T-helper 1 cell treated with Interleukin-12 subunit alpha and Interleukin-12 subunit beta and Interleukin-4 antibody, amounts not matched to agents 30 μg/mL and 1 μg/mL, for 36 hours (primary cell): ENCODE measurements at regions not wholly inside any gene's neighbourhood (a gene's known extent, or its start where the extent isn't known, plus 50 kb on each side); places are given as distances from the start of the nearest gene placed in this dataset.

Experiments used
- H3K27ac Mint-ChIP-seq: one replicate; pipeline ENCODE4 v1.8.0; 2021; ENCODE audit warnings: mild to moderate bottlenecking, mixed read lengths
- H3K27me3 Mint-ChIP-seq: one replicate; pipeline ENCODE4 v1.8.0; 2021; ENCODE audit warnings: low read depth, mixed read lengths
- H3K36me3 Mint-ChIP-seq: one replicate; pipeline ENCODE4 v1.8.0; 2021; ENCODE audit warnings: low read depth, mixed read lengths
- H3K4me1 Mint-ChIP-seq: one replicate; pipeline ENCODE4 v1.8.0; 2021; ENCODE audit warnings: low read depth, mixed read lengths
- H3K4me3 Mint-ChIP-seq: one replicate; pipeline ENCODE4 v1.8.0; 2021; ENCODE audit warnings: mild to moderate bottlenecking, moderate library complexity, mixed read lengths
- H3K9me3 Mint-ChIP-seq: one replicate; pipeline ENCODE4 v1.8.0; 2021; ENCODE audit warnings: mixed read lengths

- Mint-ChIP-seq H3K9me3 (no peaks in the 10 kb centered on the region), H3K36me3 (no peaks in the 10 kb centered on the region), H3K4me1 (no peaks in the 10 kb centered on the region), H3K4me3 (no peak overlapping the region), H3K27ac (no peak overlapping the region), H3K27me3 (peaks cover 18% of the 10 kb centered on the region)
These were observed 52.1 kb upstream of the ERRFI1 start for GRCh38 chr1:8078176-8078671.

GRCh38 chr1:8077602-8078001 is 51.5 kb upstream of the ERRFI1 start:
- no peaks in the 10 kb centered on the region for H3K36me3 Mint-ChIP-seq
- H3K4me3 Mint-ChIP-seq, result no peak overlapping the region
- no peaks in the 10 kb centered on the region for H3K9me3 Mint-ChIP-seq
- H3K27me3 Mint-ChIP-seq, result peaks cover 18% of the 10 kb centered on the region
- no peak overlapping the region for H3K27ac Mint-ChIP-seq
- no peaks in the 10 kb centered on the region for H3K4me1 Mint-ChIP-seq

GRCh38 chr1:8077120-8077573 is 51.0 kb upstream of the ERRFI1 start:
- Mint-ChIP-seq H3K4me3 (no peak overlapping the region), H3K36me3 (no peaks in the 10 kb centered on the region), H3K27me3 (peaks cover 18% of the 10 kb centered on the region), H3K27ac (no peak overlapping the region), H3K9me3 (no peaks in the 10 kb centered on the region), H3K4me1 (no peaks in the 10 kb centered on the region)

GRCh38 chr1:8076176-8076575 is 50.1 kb upstream of the ERRFI1 start:
- Mint-ChIP-seq H3K36me3 (no peaks in the 10 kb centered on the region), H3K4me1 (no peaks in the 10 kb centered on the region), H3K9me3 (no peaks in the 10 kb centered on the region), H3K4me3 (no peak overlapping the region), H3K27ac (no peak overlapping the region), H3K27me3 (peaks cover 18% of the 10 kb centered on the region)
